ENCODE measurements at regions not wholly inside any gene's neighbourhood (a gene's known extent, or its start where the extent isn't known, plus 50 kb on each side); places are given as distances from the start of the nearest gene placed in this dataset.

DNA sequence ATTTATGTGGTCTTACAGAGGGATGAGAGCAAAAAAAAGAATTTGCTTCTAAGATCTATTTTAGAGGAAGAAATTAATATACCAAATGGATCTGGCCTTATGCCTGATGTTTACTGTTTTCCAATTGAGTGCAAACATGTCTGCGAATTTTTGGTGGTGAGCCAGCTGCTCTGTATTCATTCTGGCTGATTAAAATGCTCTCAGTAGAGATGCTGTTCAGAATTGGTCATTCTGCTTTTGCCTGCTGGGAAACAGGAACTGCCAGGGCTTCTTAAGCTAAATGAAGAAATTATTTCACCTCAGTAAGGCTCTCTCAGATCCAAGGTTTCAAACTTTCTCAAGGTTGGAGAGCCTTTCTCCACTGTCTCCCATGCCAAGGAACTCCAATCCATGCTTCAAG lies 132.0 kb upstream of the SV2C start:
- TF ChIP-seq, protein P1, sequence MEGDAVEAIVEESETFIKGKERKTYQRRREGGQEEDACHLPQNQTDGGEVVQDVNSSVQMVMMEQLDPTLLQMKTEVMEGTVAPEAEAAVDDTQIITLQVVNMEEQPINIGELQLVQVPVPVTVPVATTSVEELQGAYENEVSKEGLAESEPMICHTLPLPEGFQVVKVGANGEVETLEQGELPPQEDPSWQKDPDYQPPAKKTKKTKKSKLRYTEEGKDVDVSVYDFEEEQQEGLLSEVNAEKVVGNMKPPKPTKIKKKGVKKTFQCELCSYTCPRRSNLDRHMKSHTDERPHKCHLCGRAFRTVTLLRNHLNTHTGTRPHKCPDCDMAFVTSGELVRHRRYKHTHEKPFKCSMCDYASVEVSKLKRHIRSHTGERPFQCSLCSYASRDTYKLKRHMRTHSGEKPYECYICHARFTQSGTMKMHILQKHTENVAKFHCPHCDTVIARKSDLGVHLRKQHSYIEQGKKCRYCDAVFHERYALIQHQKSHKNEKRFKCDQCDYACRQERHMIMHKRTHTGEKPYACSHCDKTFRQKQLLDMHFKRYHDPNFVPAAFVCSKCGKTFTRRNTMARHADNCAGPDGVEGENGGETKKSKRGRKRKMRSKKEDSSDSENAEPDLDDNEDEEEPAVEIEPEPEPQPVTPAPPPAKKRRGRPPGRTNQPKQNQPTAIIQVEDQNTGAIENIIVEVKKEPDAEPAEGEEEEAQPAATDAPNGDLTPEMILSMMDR (IDR thresholded peaks at IDR 0.05) = no peak
- TF ChIP-seq POLR2AphosphoS5 (IDR thresholded peaks at IDR 0.05) (no peak), POLR2A (IDR thresholded peaks at IDR 0.05) (no peak)
